B cell (primary cell): ENCODE measurements at regions not wholly inside any gene's neighbourhood (a gene's known extent, or its start where the extent isn't known, plus 50 kb on each side); places are given as distances from the start of the nearest gene placed in this dataset.
A peak's percentile ranks its signal among the peaks of the same experiment; 100 is the strongest.

Experiments
- ATAC-seq: fragments of 200-7000 bp; cut with Tn5 transposase; one replicate; pipeline ENCODE4 v1.10.0; 2021; ENCODE audit warnings: low read depth, mild to moderate bottlenecking, moderate number of reproducible peaks, moderate library complexity
- CTCF ChIA-PET: fragments of 350-600 bp; sonication (Branson Sonifier 250); formaldehyde crosslinking; loops from one replicate; lab custom pipeline; 2021; ENCODE audit warnings: antibody characterized with exemption, inconsistent platforms; lab: Charles Lee
- POLR2A ChIA-PET: fragments of 350-600 bp; sonication (Branson Sonifier 250); formaldehyde crosslinking; loops from one replicate; lab custom pipeline; 2021; ENCODE audit warnings: antibody characterized with exemption; lab: Charles Lee
- DNase-seq: peaks from one replicate; pipeline ENCODE4 v3.0.0; 2013
- H2AFZ ChIP-seq: 2 replicates; pipeline ENCODE4 v1.6.1; 2012; ENCODE audit warnings: mild to moderate bottlenecking, low read depth, low read length; ENCODE audit not compliant: insufficient read depth, poor library complexity, severe bottlenecking
- H3K27ac ChIP-seq, 2 donors: 1 replicate in 1 of 2; 2 replicates in 1 of 2; pipeline ENCODE4 v1.5.1; 2012 to 2013; ENCODE audit warnings: low read length in 2 of 2, mild to moderate bottlenecking in 2 of 2, moderate library complexity in 1 of 2
- H3K27me3 ChIP-seq, 4 experiments: fragments of 200-600 bp in 1 of 4; sonication (generic) in 1 of 4; replicated peaks in 1 of 4; 1 replicate in 2 of 4; 2 replicates in 2 of 4; pipeline versions ENCODE4 v1.6.1 to v1.7.0; 2013 to 2016; ENCODE audit warnings: low read length in 3 of 4, mild to moderate bottlenecking in 2 of 4, mixed read lengths in 1 of 4, moderate library complexity in 1 of 4; ENCODE audit not compliant: insufficient read depth in 4 of 4, control insufficient read depth in 3 of 4; ENCODE audit errors: control extremely low read depth in 1 of 4
- H3K36me3 ChIP-seq, 2 experiments: replicated peaks in 1 of 2; 1 replicate in 1 of 2; 2 replicates in 1 of 2; pipeline versions ENCODE4 v1.6.1 to v1.7.1; 2013; ENCODE audit warnings: low read length in 1 of 2; ENCODE audit not compliant: insufficient read depth in 2 of 2, control insufficient read depth in 1 of 2; ENCODE audit errors: control extremely low read depth in 1 of 2, extremely low read depth in 1 of 2
- H3K4me1 ChIP-seq, 2 donors: fragments of 200-600 bp in 1 of 2; sonication (generic) in 1 of 2; 1 replicate in 1 of 2; 2 replicates in 1 of 2; pipeline versions ENCODE4 v1.5.1 to v1.6.1; 2013 to 2017; ENCODE audit warnings: low read length in 2 of 2; ENCODE audit not compliant: control insufficient read depth in 2 of 2, insufficient read depth in 2 of 2
- H3K4me2 ChIP-seq: replicated peaks from 2 replicates; pipeline ENCODE3; 2012; ENCODE audit warnings: mild to moderate bottlenecking, low read depth, low read length; ENCODE audit not compliant: poor library complexity, severe bottlenecking
- H3K4me3 ChIP-seq, 5 experiments: fragments of 200-600 bp in 1 of 5; sonication (generic) in 1 of 5; 1 replicate in 3 of 5; 2 replicates in 2 of 5; pipeline versions ENCODE4 v1.5.1 to v1.7.0; 2011 to 2016; ENCODE audit warnings: low read length in 4 of 5, mild to moderate bottlenecking in 4 of 5, low read depth in 2 of 5, control low read depth in 1 of 5, moderate library complexity in 1 of 5; ENCODE audit not compliant: insufficient read depth in 1 of 5; ENCODE audit errors: control extremely low read depth in 1 of 5, extremely low read depth in 1 of 5
- H3K79me2 ChIP-seq: fragments of 200-600 bp; sonication (generic); one replicate; pipeline ENCODE4 v1.6.0; 2016; ENCODE audit warnings: low read length; ENCODE audit not compliant: control insufficient read depth, insufficient read depth
- H3K9ac ChIP-seq: fragments of 200-600 bp; sonication (generic); 2 replicates; pipeline ENCODE4 v1.6.1; 2017; ENCODE audit warnings: mild to moderate bottlenecking, low read length, moderate library complexity
- H3K9me3 ChIP-seq, 3 donors: one replicate each; pipeline versions ENCODE4 v1.6.1 to v1.7.1; 2013; ENCODE audit warnings: low read length in 2 of 3; ENCODE audit not compliant: control insufficient read depth in 2 of 3, insufficient read depth in 1 of 3; ENCODE audit errors: control extremely low read depth in 1 of 3
- H4K20me1 ChIP-seq: 2 replicates; pipeline ENCODE4 v1.6.0; 2012; ENCODE audit warnings: mild to moderate bottlenecking, low read length; ENCODE audit not compliant: insufficient read depth, control insufficient read depth, poor library complexity, severe bottlenecking
- H3K27ac Mint-ChIP-seq: one replicate; pipeline ENCODE4 v1.8.0; 2021; ENCODE audit warnings: mixed read lengths
- H3K27me3 Mint-ChIP-seq: one replicate; pipeline ENCODE4 v1.8.0; 2021; ENCODE audit warnings: mixed read lengths
- H3K4me1 Mint-ChIP-seq: one replicate; pipeline ENCODE4 v1.8.0; 2021; ENCODE audit warnings: mixed read lengths
- H3K4me3 Mint-ChIP-seq: one replicate; pipeline ENCODE4 v1.8.0; 2021; ENCODE audit warnings: mixed read lengths
- H3K9me3 Mint-ChIP-seq: one replicate; pipeline ENCODE4 v1.8.0; 2022; ENCODE audit warnings: mixed read lengths; ENCODE audit not compliant: insufficient read depth
- CTCF ChIP-seq: fragments of 200-600 bp; IDR thresholded peaks from one replicate; pipeline ENCODE4 v1.8.0; 2022; ENCODE audit warnings: antibody characterized with exemption, mild to moderate bottlenecking
- EZH2 ChIP-seq: IDR thresholded peaks from 2 replicates; pipeline ENCODE4 v1.6.1; 2012; ENCODE audit warnings: borderline replicate concordance, low read depth, mild to moderate bottlenecking, moderate library complexity, low read length; ENCODE audit not compliant: insufficient read depth, poor library complexity, severe bottlenecking
- WGBS: methylation state at CpG from one replicate; pipeline ENCODE4 v1.1.5; 2013; ENCODE audit warnings: missing lambda C conversion rate; ENCODE audit not compliant: insufficient coverage; 5-methylcytosine and 5-hydroxymethylcytosine counted together
- intact Hi-C: fragments of 100-400 bp; cut with micrococcal nuclease; formaldehyde crosslinking; loops from one replicate; pipeline ENCODE4 v1.10.0; 2022

GRCh38 chr21:38741950-38742256 lies 63.8 kb upstream of the ETS2 start:
- no peak overlapping the region for H3K4me2 ChIP-seq
- Mint-ChIP-seq H3K27ac (no peak overlapping the region), H3K4me1 (peaks cover 14% of the 10 kb centered on the region), H3K4me3 (no peak overlapping the region), H3K27me3 (peaks cover 13% of the 10 kb centered on the region), H3K9me3 (no peaks in the 10 kb centered on the region)
- H3K9ac ChIP-seq: no peak overlapping the region
- no peak for DNase-seq
- H3K27ac ChIP-seq: no peak overlapping the region
- no peak overlapping the region for H3K4me3 ChIP-seq
- no peaks in the 10 kb centered on the region for H4K20me1 ChIP-seq
- WGBS: 86% methylated on average over 1 of the region's 5 CpGs
- no peaks in the 10 kb centered on the region for H3K27me3 ChIP-seq
- H3K4me1 ChIP-seq: no peaks in the 10 kb centered on the region
- ATAC-seq: no peak
- no peaks in the 10 kb centered on the region for H3K36me3 ChIP-seq
- H2AFZ ChIP-seq: no peak overlapping the region
- no peaks in the 10 kb centered on the region for H3K79me2 ChIP-seq
- H3K9me3 ChIP-seq: peaks cover 0 to 4% (median 0%) of the 10 kb centered on the region in 3 donors
- CTCF ChIA-PET: no interaction called here
- no peak for TF ChIP-seq EZH2
- TF ChIP-seq CTCF: no peak
- intact Hi-C loops: no loop called here
- POLR2A ChIA-PET: no interaction called here

- H3K27me3 ChIP-seq: no peaks in the 10 kb centered on the region
- 100% methylated on average over 1 of the region's 1 CpG for WGBS
- no peaks in the 10 kb centered on the region for H4K20me1 ChIP-seq
- Mint-ChIP-seq H3K4me1 (peaks cover 14% of the 10 kb centered on the region), H3K27ac (no peak overlapping the region), H3K9me3 (no peaks in the 10 kb centered on the region), H3K27me3 (peaks cover 14% of the 10 kb centered on the region), H3K4me3 (no peak overlapping the region)
- H3K4me2 ChIP-seq: no peak overlapping the region
- peak; percentile 27 for TF ChIP-seq CTCF
- TF ChIP-seq EZH2: no peak
- no peaks in the 10 kb centered on the region for H3K79me2 ChIP-seq
- no peaks in the 10 kb centered on the region for H3K36me3 ChIP-seq
- H3K4me3 ChIP-seq: no peak overlapping the region
- no peak overlapping the region for H2AFZ ChIP-seq
- ATAC-seq: no peak
- peaks cover 0 to 4% (median 0%) of the 10 kb centered on the region in 3 donors for H3K9me3 ChIP-seq
- no peak overlapping the region for H3K27ac ChIP-seq
- no peaks in the 10 kb centered on the region for H3K4me1 ChIP-seq
- intact Hi-C loops: no loop called here
- no peak overlapping the region for H3K9ac ChIP-seq
- DNase-seq: no peak
- ChIA-PET CTCF (no interaction called here), POLR2A (no interaction called here)
Measured at GRCh38 chr21:38742580-38743260, 63.0 kb upstream of the ETS2 start.
